ENCODE measurements at regions not wholly inside any gene's neighbourhood (a gene's known extent, or its start where the extent isn't known, plus 50 kb on each side); places are given as distances from the start of the nearest gene placed in this dataset.

GRCh38 chr5:8341406-8341805, 472.5 kb downstream of the MTRR start:
- TF ChIP-seq POLR2A (IDR thresholded peaks at IDR 0.05): no peak
- TF ChIP-seq, protein P1, sequence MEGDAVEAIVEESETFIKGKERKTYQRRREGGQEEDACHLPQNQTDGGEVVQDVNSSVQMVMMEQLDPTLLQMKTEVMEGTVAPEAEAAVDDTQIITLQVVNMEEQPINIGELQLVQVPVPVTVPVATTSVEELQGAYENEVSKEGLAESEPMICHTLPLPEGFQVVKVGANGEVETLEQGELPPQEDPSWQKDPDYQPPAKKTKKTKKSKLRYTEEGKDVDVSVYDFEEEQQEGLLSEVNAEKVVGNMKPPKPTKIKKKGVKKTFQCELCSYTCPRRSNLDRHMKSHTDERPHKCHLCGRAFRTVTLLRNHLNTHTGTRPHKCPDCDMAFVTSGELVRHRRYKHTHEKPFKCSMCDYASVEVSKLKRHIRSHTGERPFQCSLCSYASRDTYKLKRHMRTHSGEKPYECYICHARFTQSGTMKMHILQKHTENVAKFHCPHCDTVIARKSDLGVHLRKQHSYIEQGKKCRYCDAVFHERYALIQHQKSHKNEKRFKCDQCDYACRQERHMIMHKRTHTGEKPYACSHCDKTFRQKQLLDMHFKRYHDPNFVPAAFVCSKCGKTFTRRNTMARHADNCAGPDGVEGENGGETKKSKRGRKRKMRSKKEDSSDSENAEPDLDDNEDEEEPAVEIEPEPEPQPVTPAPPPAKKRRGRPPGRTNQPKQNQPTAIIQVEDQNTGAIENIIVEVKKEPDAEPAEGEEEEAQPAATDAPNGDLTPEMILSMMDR (IDR thresholded peaks at IDR 0.05): no peak
- no peak for TF ChIP-seq POLR2AphosphoS5 (IDR thresholded peaks at IDR 0.05)

Measured in transverse colon (tissue), 4 donors.